ENCODE measurements at regions not wholly inside any gene's neighbourhood (a gene's known extent, or its start where the extent isn't known, plus 50 kb on each side); places are given as distances from the start of the nearest gene placed in this dataset.

GRCh38 chr6:40710626-40711330, 123.6 kb upstream of the LRFN2 start:
- Histone ChIP-seq H3K79me2 (ENCODE audit: low read length) (no peaks in the 10 kb centered on the region), H3K27me3 (replicated peaks; ENCODE audit: insufficient read depth, low read length) (no peaks in the 10 kb centered on the region), H3K9me3 (replicated peaks; ENCODE audit: insufficient read depth, low read length) (no peaks in the 10 kb centered on the region), H3K9ac (ENCODE audit: low read length) (no peak overlapping the region), H3K36me3 (replicated peaks; ENCODE audit: insufficient read depth, low read length) (no peaks in the 10 kb centered on the region), H3K4me3 (ENCODE audit: low read length) (no peak overlapping the region), H3F3A (ENCODE audit: insufficient read depth, low read length) (no peaks in the 10 kb centered on the region), H3K4me1 (ENCODE audit: low read length) (no peaks in the 10 kb centered on the region), H3K4me2 (ENCODE audit: low read depth, low read length) (no peak overlapping the region), H4K20me1 (ENCODE audit: insufficient read depth, low read length) (no peaks in the 10 kb centered on the region), H2AFZ (ENCODE audit: low read length) (no peak overlapping the region), H3K27ac (ENCODE audit: low read length) (no peak overlapping the region), H3K9me2 (replicated peaks; ENCODE audit: insufficient read depth, low read length) (no peaks in the 10 kb centered on the region)
- no peak for DNase-seq
- TF ChIP-seq CTCF (IDR thresholded peaks at IDR 0.05; ENCODE audit: low read length) (no peak), EZH2phosphoT487 (IDR thresholded peaks at IDR 0.05; ENCODE audit: low read length) (no peak), EZH2 (optimal IDR thresholded peaks at IDR 0.05; ENCODE audit: low read depth, low read length) (no peak)

DNA sequence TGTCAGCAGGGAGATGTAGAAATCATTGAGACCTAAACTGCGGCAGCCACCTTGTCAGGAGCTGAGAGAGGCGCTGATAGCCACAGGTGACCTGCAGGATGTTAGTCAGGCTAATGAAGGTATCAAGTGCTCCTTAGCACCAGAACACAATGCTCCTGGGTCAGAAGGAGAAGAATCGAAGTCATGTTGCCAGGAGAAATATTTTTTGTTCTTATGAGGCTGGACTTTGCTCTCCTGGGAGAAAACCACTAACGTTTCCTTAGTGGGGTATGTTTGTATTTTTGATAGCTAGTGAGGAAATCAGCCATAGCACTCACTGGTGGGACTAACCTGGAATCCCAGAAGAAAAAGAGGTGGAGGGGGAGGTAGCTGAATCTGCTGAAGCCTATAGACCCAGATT, 120.9 kb upstream of the LRFN2 start:
- DNase-seq, result no peak
- H3K27me3 ChIP-seq (replicated peaks; ENCODE audit: insufficient read depth, low read length), result no peaks in the 10 kb centered on the region
- no peak for TF ChIP-seq CTCF (IDR thresholded peaks at IDR 0.05; ENCODE audit: low read length)
- no peak for TF ChIP-seq EZH2 (optimal IDR thresholded peaks at IDR 0.05; ENCODE audit: low read depth, low read length)
- TF ChIP-seq EZH2phosphoT487 (IDR thresholded peaks at IDR 0.05; ENCODE audit: low read length), result no peak
- H3K36me3 ChIP-seq (replicated peaks; ENCODE audit: insufficient read depth, low read length), result no peaks in the 10 kb centered on the region
- no peaks in the 10 kb centered on the region for H3K4me1 ChIP-seq (ENCODE audit: low read length)
- no peak overlapping the region for H3K27ac ChIP-seq (ENCODE audit: low read length)
- no peak overlapping the region for H3K9ac ChIP-seq (ENCODE audit: low read length)
- H3K9me2 ChIP-seq (replicated peaks; ENCODE audit: insufficient read depth, low read length), result no peaks in the 10 kb centered on the region
- no peaks in the 10 kb centered on the region for H3F3A ChIP-seq (ENCODE audit: insufficient read depth, low read length)
- no peaks in the 10 kb centered on the region for H4K20me1 ChIP-seq (ENCODE audit: insufficient read depth, low read length)
- no peaks in the 10 kb centered on the region for H3K9me3 ChIP-seq (replicated peaks; ENCODE audit: insufficient read depth, low read length)
- H3K4me3 ChIP-seq (ENCODE audit: low read length), result no peak overlapping the region
- no peak overlapping the region for H3K4me2 ChIP-seq (ENCODE audit: low read depth, low read length)
- no peaks in the 10 kb centered on the region for H3K79me2 ChIP-seq (ENCODE audit: low read length)
- no peak overlapping the region for H2AFZ ChIP-seq (ENCODE audit: low read length)

GRCh38 chr6:40706178-40706577, 119.0 kb upstream of the LRFN2 start:
- Histone ChIP-seq H2AFZ (ENCODE audit: low read length) (no peak overlapping the region), H3K4me2 (ENCODE audit: low read depth, low read length) (no peak overlapping the region), H4K20me1 (ENCODE audit: insufficient read depth, low read length) (no peaks in the 10 kb centered on the region), H3K27me3 (replicated peaks; ENCODE audit: insufficient read depth, low read length) (no peaks in the 10 kb centered on the region), H3K9me3 (replicated peaks; ENCODE audit: insufficient read depth, low read length) (no peaks in the 10 kb centered on the region), H3K36me3 (replicated peaks; ENCODE audit: insufficient read depth, low read length) (no peaks in the 10 kb centered on the region), H3K4me3 (ENCODE audit: low read length) (no peak overlapping the region), H3K9me2 (replicated peaks; ENCODE audit: insufficient read depth, low read length) (no peaks in the 10 kb centered on the region), H3K27ac (ENCODE audit: low read length) (no peak overlapping the region), H3K4me1 (ENCODE audit: low read length) (no peaks in the 10 kb centered on the region), H3F3A (ENCODE audit: insufficient read depth, low read length) (no peaks in the 10 kb centered on the region), H3K9ac (ENCODE audit: low read length) (no peak overlapping the region), H3K79me2 (ENCODE audit: low read length) (no peaks in the 10 kb centered on the region)
- TF ChIP-seq EZH2phosphoT487 (IDR thresholded peaks at IDR 0.05; ENCODE audit: low read length), result no peak
- TF ChIP-seq EZH2 (optimal IDR thresholded peaks at IDR 0.05; ENCODE audit: low read depth, low read length), result no peak
- no peak for TF ChIP-seq CTCF (IDR thresholded peaks at IDR 0.05; ENCODE audit: low read length)
- DNase-seq, result no peak

Data from MM.1S (cell line).